ENCODE measurements at regions not wholly inside any gene's neighbourhood (a gene's known extent, or its start where the extent isn't known, plus 50 kb on each side); places are given as distances from the start of the nearest gene placed in this dataset.

DNA sequence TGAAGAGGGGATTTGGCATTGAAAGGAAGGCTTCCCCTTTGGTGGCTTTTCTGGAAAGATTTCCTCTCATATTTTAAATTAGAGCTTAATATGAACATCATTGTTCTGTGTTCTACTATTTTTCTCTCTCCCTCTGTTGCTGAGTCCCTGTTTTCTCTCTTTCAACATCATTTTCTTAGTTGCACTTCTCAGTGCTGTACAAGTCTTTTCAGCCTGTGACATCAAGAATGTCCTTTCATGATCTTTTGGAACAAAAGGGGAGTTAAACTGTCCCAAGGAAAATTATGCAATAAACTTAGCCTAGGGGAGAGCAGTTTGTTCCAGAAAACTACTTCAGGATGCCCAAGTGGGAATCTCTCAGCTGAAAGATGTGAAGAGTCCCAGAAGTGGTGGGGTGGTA, 325.1 kb downstream of the IL20RB start:
- Mint-ChIP-seq H3K4me3 (no peak overlapping the region), H3K36me3 (ENCODE audit: low read depth) (no peaks in the 10 kb centered on the region), H3K4me1 (no peaks in the 10 kb centered on the region), H3K27ac (no peak overlapping the region), H3K27me3 (ENCODE audit: low read depth) (peaks cover 7% of the 10 kb centered on the region), H3K9me3 (peaks cover 4% of the 10 kb centered on the region)
- TF ChIP-seq, protein P1, sequence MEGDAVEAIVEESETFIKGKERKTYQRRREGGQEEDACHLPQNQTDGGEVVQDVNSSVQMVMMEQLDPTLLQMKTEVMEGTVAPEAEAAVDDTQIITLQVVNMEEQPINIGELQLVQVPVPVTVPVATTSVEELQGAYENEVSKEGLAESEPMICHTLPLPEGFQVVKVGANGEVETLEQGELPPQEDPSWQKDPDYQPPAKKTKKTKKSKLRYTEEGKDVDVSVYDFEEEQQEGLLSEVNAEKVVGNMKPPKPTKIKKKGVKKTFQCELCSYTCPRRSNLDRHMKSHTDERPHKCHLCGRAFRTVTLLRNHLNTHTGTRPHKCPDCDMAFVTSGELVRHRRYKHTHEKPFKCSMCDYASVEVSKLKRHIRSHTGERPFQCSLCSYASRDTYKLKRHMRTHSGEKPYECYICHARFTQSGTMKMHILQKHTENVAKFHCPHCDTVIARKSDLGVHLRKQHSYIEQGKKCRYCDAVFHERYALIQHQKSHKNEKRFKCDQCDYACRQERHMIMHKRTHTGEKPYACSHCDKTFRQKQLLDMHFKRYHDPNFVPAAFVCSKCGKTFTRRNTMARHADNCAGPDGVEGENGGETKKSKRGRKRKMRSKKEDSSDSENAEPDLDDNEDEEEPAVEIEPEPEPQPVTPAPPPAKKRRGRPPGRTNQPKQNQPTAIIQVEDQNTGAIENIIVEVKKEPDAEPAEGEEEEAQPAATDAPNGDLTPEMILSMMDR (IDR thresholded peaks at IDR 0.05; ENCODE audit: unreplicated experiment in 3 of 3): no peak

DNA sequence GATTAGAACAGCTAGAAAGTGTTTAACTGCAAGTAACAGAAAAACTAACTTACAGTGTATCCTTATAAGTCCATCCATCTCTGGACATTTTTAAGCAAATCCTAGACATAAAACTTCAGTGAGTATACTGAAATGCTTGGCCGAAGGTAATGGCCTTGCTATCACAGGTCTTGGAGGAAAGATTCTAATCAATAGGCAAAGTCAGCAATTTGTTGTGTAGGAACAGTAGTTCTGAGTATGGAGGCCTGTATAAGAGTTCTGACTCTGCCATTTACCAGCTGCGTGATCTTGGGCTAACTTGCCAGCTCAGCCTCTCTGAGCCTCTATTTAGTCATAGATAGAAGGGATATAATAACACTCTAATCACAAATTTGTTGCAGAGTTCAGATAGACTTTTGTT, 328.1 kb downstream of the IL20RB start:
- Mint-ChIP-seq H3K27me3 (ENCODE audit: low read depth) (no peaks in the 10 kb centered on the region), H3K4me1 (no peaks in the 10 kb centered on the region), H3K9me3 (peaks cover 5% of the 10 kb centered on the region), H3K4me3 (no peak overlapping the region), H3K36me3 (ENCODE audit: low read depth) (no peaks in the 10 kb centered on the region), H3K27ac (no peak overlapping the region)
- TF ChIP-seq, protein P1 (IDR thresholded peaks at IDR 0.05; ENCODE audit: unreplicated experiment in 3 of 3): no peak

GRCh38 chr3:137293086-137293485, 335.3 kb downstream of the IL20RB start:
- no peak overlapping the region for H3K27ac Mint-ChIP-seq
- H3K4me1 Mint-ChIP-seq: peaks cover 5% of the 10 kb centered on the region
- H3K36me3 Mint-ChIP-seq (ENCODE audit: low read depth): no peaks in the 10 kb centered on the region
- no peaks in the 10 kb centered on the region for H3K27me3 Mint-ChIP-seq (ENCODE audit: low read depth)
- H3K9me3 Mint-ChIP-seq: no peaks in the 10 kb centered on the region
- no peak overlapping the region for H3K4me3 Mint-ChIP-seq
- TF ChIP-seq, protein P1 (IDR thresholded peaks at IDR 0.05; ENCODE audit: unreplicated experiment in 3 of 3): no peak

DNA sequence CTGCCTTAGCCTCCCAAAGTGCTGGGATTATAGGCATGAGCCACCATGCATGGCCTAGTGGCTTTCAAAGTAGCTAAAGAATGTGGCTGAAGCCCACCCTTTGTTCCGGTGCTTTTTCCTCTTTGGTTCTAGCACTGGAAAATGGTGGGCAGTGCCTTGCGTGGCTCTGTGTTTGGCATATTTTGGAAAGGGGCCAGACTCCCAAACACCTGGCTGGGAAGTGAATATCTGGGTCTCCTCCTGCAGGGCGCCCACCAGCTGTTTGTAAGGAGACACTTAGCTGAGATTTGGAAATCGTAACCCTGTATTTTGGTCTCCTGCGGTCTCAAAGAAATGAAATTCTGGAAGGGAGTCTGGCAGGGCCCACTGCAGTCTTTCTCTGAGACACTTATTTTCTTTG, 336.4 kb downstream of the IL20RB start:
- Mint-ChIP-seq H3K9me3 (no peaks in the 10 kb centered on the region), H3K27me3 (ENCODE audit: low read depth) (no peaks in the 10 kb centered on the region), H3K27ac (peak overlapping the region in 1 of 3 experiments; percentile 29), H3K4me1 (peaks cover 5% of the 10 kb centered on the region), H3K4me3 (no peak overlapping the region), H3K36me3 (ENCODE audit: low read depth) (no peaks in the 10 kb centered on the region)
- TF ChIP-seq, protein P1 (IDR thresholded peaks at IDR 0.05; ENCODE audit: unreplicated experiment in 3 of 3): no peak

- TF ChIP-seq, protein P1 (IDR thresholded peaks at IDR 0.05; ENCODE audit: unreplicated experiment in 3 of 3): no peak
- no peak overlapping the region for H3K4me3 Mint-ChIP-seq
- H3K9me3 Mint-ChIP-seq: no peaks in the 10 kb centered on the region
- peaks cover 5% of the 10 kb centered on the region for H3K4me1 Mint-ChIP-seq
- H3K27me3 Mint-ChIP-seq (ENCODE audit: low read depth): no peaks in the 10 kb centered on the region
- no peaks in the 10 kb centered on the region for H3K36me3 Mint-ChIP-seq (ENCODE audit: low read depth)
- peak overlapping the region in 1 of 3 experiments; percentile 29 for H3K27ac Mint-ChIP-seq
Measured at GRCh38 chr3:137294839-137295238, 337.1 kb downstream of the IL20RB start.

- Mint-ChIP-seq H3K36me3 (ENCODE audit: low read depth) (no peaks in the 10 kb centered on the region), H3K9me3 (no peaks in the 10 kb centered on the region), H3K4me3 (no peak overlapping the region), H3K27ac (no peak overlapping the region), H3K27me3 (ENCODE audit: low read depth) (no peaks in the 10 kb centered on the region), H3K4me1 (peaks cover 5% of the 10 kb centered on the region)
- TF ChIP-seq, protein P1 (IDR thresholded peaks at IDR 0.05; ENCODE audit: unreplicated experiment in 3 of 3): no peak
Measured at GRCh38 chr3:137295336-137295735, 337.6 kb downstream of the IL20RB start.
